ENCODE measurements at regions not wholly inside any gene's neighbourhood (a gene's known extent, or its start where the extent isn't known, plus 50 kb on each side); places are given as distances from the start of the nearest gene placed in this dataset.
A peak's percentile ranks its signal among the peaks of the same experiment; 100 is the strongest.

DNA sequence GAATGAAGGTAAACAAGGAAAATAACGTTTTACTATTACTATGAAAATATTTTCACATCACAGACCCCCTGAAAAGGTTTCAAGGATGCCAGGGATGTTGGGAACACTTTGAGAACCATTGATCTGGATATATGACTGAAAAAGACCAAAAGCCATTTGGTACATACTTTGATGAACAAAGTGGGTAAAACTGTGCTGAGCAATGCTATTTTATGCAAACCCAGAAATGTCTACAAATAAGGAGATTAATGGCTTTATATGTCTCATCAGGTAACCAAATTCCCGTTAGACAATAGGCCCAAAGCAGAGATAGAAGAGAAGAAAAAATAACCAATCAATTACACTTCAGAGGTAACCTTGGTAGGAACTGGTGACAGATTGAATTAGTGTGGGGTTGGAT is 101.4 kb upstream of the CNKSR3 start:
- Mint-ChIP-seq H3K4me3 (no peak overlapping the region), H3K27me3 (ENCODE audit: insufficient read depth) (peaks cover 17% of the 10 kb centered on the region), H3K36me3 (ENCODE audit: low read depth) (no peaks in the 10 kb centered on the region), H3K9me3 (no peaks in the 10 kb centered on the region), H3K27ac (no peak overlapping the region), H3K4me1 (ENCODE audit: low read depth) (peaks cover 27% of the 10 kb centered on the region)
- DNase-seq: no peak
- TF ChIP-seq, protein P1, sequence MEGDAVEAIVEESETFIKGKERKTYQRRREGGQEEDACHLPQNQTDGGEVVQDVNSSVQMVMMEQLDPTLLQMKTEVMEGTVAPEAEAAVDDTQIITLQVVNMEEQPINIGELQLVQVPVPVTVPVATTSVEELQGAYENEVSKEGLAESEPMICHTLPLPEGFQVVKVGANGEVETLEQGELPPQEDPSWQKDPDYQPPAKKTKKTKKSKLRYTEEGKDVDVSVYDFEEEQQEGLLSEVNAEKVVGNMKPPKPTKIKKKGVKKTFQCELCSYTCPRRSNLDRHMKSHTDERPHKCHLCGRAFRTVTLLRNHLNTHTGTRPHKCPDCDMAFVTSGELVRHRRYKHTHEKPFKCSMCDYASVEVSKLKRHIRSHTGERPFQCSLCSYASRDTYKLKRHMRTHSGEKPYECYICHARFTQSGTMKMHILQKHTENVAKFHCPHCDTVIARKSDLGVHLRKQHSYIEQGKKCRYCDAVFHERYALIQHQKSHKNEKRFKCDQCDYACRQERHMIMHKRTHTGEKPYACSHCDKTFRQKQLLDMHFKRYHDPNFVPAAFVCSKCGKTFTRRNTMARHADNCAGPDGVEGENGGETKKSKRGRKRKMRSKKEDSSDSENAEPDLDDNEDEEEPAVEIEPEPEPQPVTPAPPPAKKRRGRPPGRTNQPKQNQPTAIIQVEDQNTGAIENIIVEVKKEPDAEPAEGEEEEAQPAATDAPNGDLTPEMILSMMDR (IDR thresholded peaks at IDR 0.05): no peak

GRCh38 chr6:154613137-154613676 is 102.7 kb upstream of the CNKSR3 start:
- DNase-seq: peak; percentile 86
- Mint-ChIP-seq H3K4me1 (ENCODE audit: low read depth) (peaks cover 27% of the 10 kb centered on the region), H3K4me3 (peak overlapping the region; percentile 25), H3K27ac (peak overlapping the region; percentile 25), H3K36me3 (ENCODE audit: low read depth) (no peaks in the 10 kb centered on the region), H3K9me3 (no peaks in the 10 kb centered on the region), H3K27me3 (ENCODE audit: insufficient read depth) (peaks cover 8% of the 10 kb centered on the region; the same call in 1 of the 2 replicates)
- TF ChIP-seq, protein P1 (IDR thresholded peaks at IDR 0.05): no peak

GRCh38 chr6:154614101-154614500 is 103.6 kb upstream of the CNKSR3 start:
- peaks cover 7% of the 10 kb centered on the region; the same call in 1 of the 2 replicates for H3K27me3 Mint-ChIP-seq (ENCODE audit: insufficient read depth)
- TF ChIP-seq, protein P1 (IDR thresholded peaks at IDR 0.05): no peak
- peak; percentile 4 for DNase-seq
- no peak overlapping the region for H3K4me3 Mint-ChIP-seq
- H3K36me3 Mint-ChIP-seq (ENCODE audit: low read depth): no peaks in the 10 kb centered on the region
- peak overlapping the region; percentile 3; the same call in 1 of the 2 replicates for H3K27ac Mint-ChIP-seq
- H3K4me1 Mint-ChIP-seq (ENCODE audit: low read depth): peaks cover 27% of the 10 kb centered on the region
- no peaks in the 10 kb centered on the region for H3K9me3 Mint-ChIP-seq

DNA sequence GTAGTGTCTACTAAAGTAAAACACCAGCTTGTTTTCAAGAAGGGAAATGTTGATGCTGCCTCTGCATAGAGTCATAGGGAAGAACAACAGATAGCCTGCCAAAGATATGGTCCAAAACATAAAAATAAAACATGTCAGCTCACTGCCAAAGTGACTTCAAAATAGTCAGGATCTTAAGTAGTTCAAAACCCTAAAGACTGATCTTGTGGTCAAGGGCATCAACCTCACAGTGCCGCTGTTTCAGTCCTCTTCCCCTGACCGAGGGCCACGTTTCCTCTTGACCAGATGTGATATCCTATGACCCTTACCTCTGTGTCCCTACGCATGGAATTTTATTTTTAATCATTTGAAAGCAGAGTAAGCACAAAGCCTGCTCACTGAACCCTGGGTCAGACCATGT is 104.2 kb upstream of the CNKSR3 start:
- Mint-ChIP-seq H3K9me3 (no peaks in the 10 kb centered on the region), H3K36me3 (ENCODE audit: low read depth) (no peaks in the 10 kb centered on the region), H3K27me3 (ENCODE audit: insufficient read depth) (peaks cover 8% of the 10 kb centered on the region; the same call in 1 of the 2 replicates), H3K27ac (no peak overlapping the region), H3K4me3 (no peak overlapping the region), H3K4me1 (ENCODE audit: low read depth) (peaks cover 27% of the 10 kb centered on the region)
- DNase-seq: no peak
- TF ChIP-seq, protein P1 (IDR thresholded peaks at IDR 0.05): no peak

DNA sequence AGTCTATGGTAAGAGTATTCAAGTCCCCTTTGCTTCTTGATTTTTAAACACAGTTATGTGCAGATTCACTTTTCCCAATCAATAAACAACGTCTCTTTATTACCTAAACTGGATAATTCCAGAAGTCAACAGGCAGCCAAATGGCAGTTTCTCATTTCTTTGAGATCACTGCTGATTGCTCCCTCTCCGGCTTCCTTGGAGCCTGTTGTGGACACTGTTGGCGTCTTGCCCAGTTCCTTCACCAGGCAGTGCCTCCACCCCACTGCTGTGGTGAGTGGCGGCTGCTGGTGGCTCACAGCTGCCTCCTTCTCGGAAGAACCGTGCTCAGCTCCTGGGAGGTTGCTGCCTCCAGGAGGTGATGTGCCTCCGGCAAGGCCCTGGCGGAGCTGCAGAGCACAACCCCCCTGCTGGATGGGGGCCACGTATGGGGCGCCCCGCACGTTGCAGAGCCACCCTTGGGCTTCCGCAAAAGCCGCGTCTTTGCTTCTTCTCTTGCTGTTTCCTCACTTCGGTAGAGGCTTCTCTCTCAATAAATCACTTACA is 105.1 kb upstream of the CNKSR3 start:
- DNase-seq: no peak
- peaks cover 8% of the 10 kb centered on the region; the same call in 1 of the 2 replicates for H3K27me3 Mint-ChIP-seq (ENCODE audit: insufficient read depth)
- no peak overlapping the region for H3K27ac Mint-ChIP-seq
- no peaks in the 10 kb centered on the region for H3K9me3 Mint-ChIP-seq
- H3K36me3 Mint-ChIP-seq (ENCODE audit: low read depth): no peaks in the 10 kb centered on the region
- H3K4me1 Mint-ChIP-seq (ENCODE audit: low read depth): peaks cover 27% of the 10 kb centered on the region
- TF ChIP-seq, protein P1 (IDR thresholded peaks at IDR 0.05): no peak
- no peak overlapping the region for H3K4me3 Mint-ChIP-seq
